GM12891 (cell line): ENCODE measurements at regions not wholly inside any gene's neighbourhood (a gene's known extent, or its start where the extent isn't known, plus 50 kb on each side); places are given as distances from the start of the nearest gene placed in this dataset.
A peak's percentile ranks its signal among the peaks of the same experiment; 100 is the strongest.

Experiments used
- DNase-seq: peaks from one replicate; pipeline ENCODE4 v3.0.0; 2011; ENCODE audit warnings: low spot score; ENCODE audit not compliant: insufficient read length
- FAIRE-seq: peaks from 2 replicates; lab custom pipeline; 2011; peaks lifted over from hg19 to GRCh38; lab: Jason Lieb, UNC
- PAX5 ChIP-seq: IDR thresholded peaks from 2 replicates; pipeline ENCODE4 v1.6.1; 2011; ENCODE audit warnings: low read length, moderate library complexity, mild to moderate bottlenecking; ENCODE audit not compliant: insufficient read depth, severe bottlenecking
- POLR2A ChIP-seq: IDR thresholded peaks from 2 replicates; pipeline ENCODE4 v1.6.1; 2011; ENCODE audit warnings: low read depth, low read length, control low read depth
- POLR2AphosphoS5 ChIP-seq: IDR thresholded peaks from 2 replicates; pipeline ENCODE4 v1.6.1; 2011; ENCODE audit warnings: low read depth, low read length, control low read depth
- POU2F2 ChIP-seq: IDR thresholded peaks from 2 replicates; pipeline ENCODE4 v1.6.1; 2011; ENCODE audit warnings: low read depth, mild to moderate bottlenecking, control low read depth, low read length, moderate library complexity
- SPI1 ChIP-seq: IDR thresholded peaks from 2 replicates; pipeline ENCODE4 v1.6.1; 2011; ENCODE audit warnings: low read depth, low read length, control low read depth
- TAF1 ChIP-seq: IDR thresholded peaks from 2 replicates; pipeline ENCODE4 v1.6.1; 2011; ENCODE audit warnings: low read depth, low read length, control low read depth

GRCh38 chr7:13139436-13139835, 452.0 kb downstream of the ARL4A start:
- FAIRE-seq (no peak), DNase-seq (no peak)
- TF ChIP-seq POLR2A: no peak
- TF ChIP-seq PAX5: no peak

GRCh38 chr7:13144673-13145072, 457.2 kb downstream of the ARL4A start:
- FAIRE-seq (no peak), DNase-seq (no peak)
- TF ChIP-seq POLR2AphosphoS5: no peak
- no peak for TF ChIP-seq POU2F2
- TF ChIP-seq POLR2A: no peak
- TF ChIP-seq PAX5: no peak
- no peak for TF ChIP-seq TAF1
- TF ChIP-seq SPI1: no peak

GRCh38 chr7:13148548-13148947, 461.1 kb downstream of the ARL4A start:
- FAIRE-seq (no peak), DNase-seq (no peak)
- TF ChIP-seq TAF1: no peak
- no peak for TF ChIP-seq POLR2A
- no peak for TF ChIP-seq PAX5
- no peak for TF ChIP-seq POLR2AphosphoS5
- TF ChIP-seq POU2F2: no peak

- no peak for DNase-seq
- no peak for FAIRE-seq
These were observed 464.5 kb downstream of the ARL4A start for GRCh38 chr7:13151978-13152377.

GRCh38 chr7:13152755-13153154, 465.3 kb downstream of the ARL4A start:
- TF ChIP-seq POLR2A: no peak
- no peak for DNase-seq
- FAIRE-seq: no peak

More at GRCh38 chr7:13151978-13152377, 464.5 kb downstream of the ARL4A start:
- no peak for TF ChIP-seq PAX5
- TF ChIP-seq POU2F2: no peak
- TF ChIP-seq SPI1: no peak
- TF ChIP-seq TAF1: no peak
- TF ChIP-seq POLR2AphosphoS5: no peak
- TF ChIP-seq POLR2A: no peak

GRCh38 chr7:13153266-13153665, 465.8 kb downstream of the ARL4A start:
- DNase-seq (no peak), FAIRE-seq (peak; percentile 13)
- TF ChIP-seq POLR2A (no peak), TAF1 (no peak), POU2F2 (no peak), PAX5 (no peak), POLR2AphosphoS5 (no peak), SPI1 (no peak)

GRCh38 chr7:13153742-13154141, 466.3 kb downstream of the ARL4A start:
- DNase-seq (no peak), FAIRE-seq (no peak)
- TF ChIP-seq SPI1 (no peak), PAX5 (no peak), POLR2A (no peak), TAF1 (no peak), POU2F2 (no peak), POLR2AphosphoS5 (no peak)

- no peak for FAIRE-seq
- TF ChIP-seq POLR2AphosphoS5 (no peak), PAX5 (no peak), POU2F2 (no peak), POLR2A (no peak), TAF1 (no peak), SPI1 (no peak)
These were observed 467.8 kb downstream of the ARL4A start for GRCh38 chr7:13155188-13155587.

GRCh38 chr7:13159003-13159402, 471.6 kb downstream of the ARL4A start:
- no peak for FAIRE-seq
- no peak for TF ChIP-seq POU2F2
- no peak for TF ChIP-seq POLR2A
- no peak for TF ChIP-seq SPI1
- no peak for TF ChIP-seq PAX5
- no peak for TF ChIP-seq POLR2AphosphoS5
- TF ChIP-seq TAF1: no peak
- no peak for DNase-seq

More at GRCh38 chr7:13155188-13155587, 467.8 kb downstream of the ARL4A start:
- DNase-seq: no peak

- FAIRE-seq: no peak
- DNase-seq: no peak
- TF ChIP-seq SPI1 (no peak), TAF1 (no peak), POLR2AphosphoS5 (no peak), POU2F2 (no peak), POLR2A (no peak), PAX5 (no peak)
These were observed 472.2 kb downstream of the ARL4A start for GRCh38 chr7:13159467-13160184.
